Common myeloid progenitor, CD34-positive (primary cell): ENCODE measurements at regions not wholly inside any gene's neighbourhood (a gene's known extent, or its start where the extent isn't known, plus 50 kb on each side); places are given as distances from the start of the nearest gene placed in this dataset.
A peak's percentile ranks its signal among the peaks of the same experiment; 100 is the strongest.

Experiments used
- CTCF ChIA-PET: fragments of 350-600 bp; sonication (Branson Sonifier 250); formaldehyde crosslinking; loops from one replicate; lab custom pipeline; 2021; ENCODE audit warnings: antibody characterized with exemption; lab: Charles Lee
- POLR2A ChIA-PET: fragments of 350-600 bp; sonication (Branson Sonifier 250); formaldehyde crosslinking; loops from one replicate; lab custom pipeline; 2021; ENCODE audit warnings: antibody characterized with exemption; lab: Charles Lee
- DNase-seq, 3 donors: peaks; one replicate each; pipeline versions ENCODE4 v3.0.0 to v3.0.0-alpha.2; 2013
- H3K27ac ChIP-seq, 2 experiments: 1 replicate in 1 of 2; 2 replicates in 1 of 2; pipeline ENCODE4 v1.7.0; 2013; ENCODE audit warnings: inconsistent platforms in 2 of 2, low read length in 2 of 2, mild to moderate bottlenecking in 2 of 2, low read depth in 1 of 2, moderate library complexity in 1 of 2; ENCODE audit not compliant: severe bottlenecking in 2 of 2, insufficient read depth in 1 of 2, poor library complexity in 1 of 2
- H3K27me3 ChIP-seq, 5 experiments: replicated peaks in 2 of 5; 1 replicate in 3 of 5; 2 replicates in 2 of 5; pipeline versions ENCODE4 v1.6.1 to v1.7.0; 2013; ENCODE audit warnings: low read length in 4 of 5, mild to moderate bottlenecking in 2 of 5, moderate library complexity in 2 of 5, inconsistent platforms in 1 of 5; ENCODE audit not compliant: insufficient read depth in 5 of 5, control insufficient read depth in 4 of 5
- H3K36me3 ChIP-seq, 4 experiments: 1 replicate in 2 of 4; 2 replicates in 2 of 4; pipeline versions ENCODE4 v1.6.1 to v1.7.0; 2013; ENCODE audit warnings: low read length in 3 of 4, control low read depth in 1 of 4, mild to moderate bottlenecking in 1 of 4; ENCODE audit not compliant: control insufficient read depth in 4 of 4, insufficient read depth in 4 of 4
- H3K4me1 ChIP-seq, 4 experiments: 1 replicate in 3 of 4; 2 replicates in 1 of 4; pipeline versions ENCODE4 v1.6.1 to v1.7.1; 2013; ENCODE audit warnings: low read length in 3 of 4, mild to moderate bottlenecking in 3 of 4, control low read depth in 1 of 4, inconsistent platforms in 1 of 4, moderate library complexity in 1 of 4; ENCODE audit not compliant: control insufficient read depth in 4 of 4, insufficient read depth in 4 of 4; ENCODE audit errors: control extremely low read depth in 1 of 4
- H3K4me3 ChIP-seq, 7 experiments: 1 replicate in 4 of 7; 2 replicates in 3 of 7; pipeline versions ENCODE4 v1.5.1 to v1.7.0; 2013; ENCODE audit warnings: mild to moderate bottlenecking in 7 of 7, low read length in 6 of 7, moderate library complexity in 6 of 7, inconsistent platforms in 2 of 7, low read depth in 2 of 7, control low read depth in 1 of 7; ENCODE audit not compliant: insufficient read depth in 4 of 7, control insufficient read depth in 1 of 7; ENCODE audit errors: extremely low read depth in 1 of 7
- H3K9me3 ChIP-seq, 5 experiments: 1 replicate in 4 of 5; 2 replicates in 1 of 5; pipeline versions ENCODE4 v1.6.1 to v1.7.1; 2013; ENCODE audit warnings: low read length in 4 of 5, mild to moderate bottlenecking in 2 of 5, inconsistent platforms in 1 of 5, low read depth in 1 of 5, moderate library complexity in 1 of 5; ENCODE audit not compliant: control insufficient read depth in 4 of 5, insufficient read depth in 2 of 5; ENCODE audit errors: control extremely low read depth in 1 of 5
- WGBS: methylation state at CpG from one replicate; pipeline ENCODE4 v1.1.5; 2013; ENCODE audit not compliant: insufficient coverage; 5-methylcytosine and 5-hydroxymethylcytosine counted together

GRCh38 chr6:8736156-8736895 lies 301.0 kb upstream of the SLC35B3 start:
- WGBS: 71% methylated on average over 3 of the region's 7 CpGs
- peak; percentile 8 to 69 (median 66) for DNase-seq
- peaks cover 15 to 29% (median 22%) of the 10 kb centered on the region in 4 experiments for H3K4me1 ChIP-seq
- no peak overlapping the region for H3K27ac ChIP-seq
- no peaks in the 10 kb centered on the region for H3K36me3 ChIP-seq
- H3K27me3 ChIP-seq: no peaks in the 10 kb centered on the region
- CTCF ChIA-PET: no interaction called here
- no peak overlapping the region for H3K4me3 ChIP-seq
- POLR2A ChIA-PET: no interaction called here
- peaks cover 0 to 1% (median 0%) of the 10 kb centered on the region in 5 experiments for H3K9me3 ChIP-seq

DNA sequence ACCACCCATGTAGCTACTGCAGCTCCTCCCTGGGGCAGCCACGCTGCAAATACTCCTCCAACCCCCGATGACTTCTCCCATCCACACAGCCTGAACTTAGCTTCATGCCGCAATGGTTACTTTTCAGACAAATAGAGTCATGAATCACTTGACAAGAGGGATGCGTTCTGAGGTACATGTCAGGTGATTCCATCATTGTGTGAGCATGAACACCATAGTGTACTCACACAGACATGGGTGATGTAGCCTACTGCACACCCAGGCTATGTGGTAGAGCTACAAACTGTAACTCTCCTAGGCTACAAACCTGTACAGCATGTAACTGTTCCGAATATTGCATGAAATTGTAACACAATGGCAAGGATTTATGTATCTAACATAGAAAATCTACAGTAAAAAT lies 298.5 kb upstream of the SLC35B3 start:
- H3K4me3 ChIP-seq: no peak overlapping the region
- ChIA-PET POLR2A (no interaction called here), CTCF (no interaction called here)
- H3K4me1 ChIP-seq: peaks cover 15 to 37% (median 26%) of the 10 kb centered on the region in 4 experiments
- H3K27ac ChIP-seq: no peak overlapping the region
- no peaks in the 10 kb centered on the region for H3K36me3 ChIP-seq
- no peak for DNase-seq
- peaks cover 0 to 1% (median 0%) of the 10 kb centered on the region in 5 experiments for H3K9me3 ChIP-seq
- 100% methylated on average over 2 of the region's 5 CpGs for WGBS
- H3K27me3 ChIP-seq: no peaks in the 10 kb centered on the region

GRCh38 chr6:8731874-8732273 lies 296.5 kb upstream of the SLC35B3 start:
- Histone ChIP-seq H3K27ac (peak overlapping the region in 1 of 2 experiments; percentile 68), H3K36me3 (no peaks in the 10 kb centered on the region), H3K27me3 (no peaks in the 10 kb centered on the region), H3K4me1 (peaks cover 15 to 44% (median 26%) of the 10 kb centered on the region in 4 experiments), H3K9me3 (no peaks in the 10 kb centered on the region), H3K4me3 (peak overlapping the region in 6 of 7 experiments; percentile 17 to 60 (median 42))
- CTCF ChIA-PET: no interaction called here
- no CpG with 5 or more reads among the region's 2 CpGs for WGBS
- peak in 2 of 3 donors; percentile 18 to 28 for DNase-seq
- POLR2A ChIA-PET: interaction anchor here (0.6 kb wide), 1 partner anchor 181 kb away, joined by 4 read pairs; no protein-coding TSS in a partner anchor

GRCh38 chr6:8710668-8711431 lies 275.5 kb upstream of the SLC35B3 start:
- H3K27me3 ChIP-seq: no peaks in the 10 kb centered on the region
- H3K36me3 ChIP-seq: no peaks in the 10 kb centered on the region
- H3K9me3 ChIP-seq: no peaks in the 10 kb centered on the region
- WGBS: 98% methylated on average over 4 of the region's 5 CpGs
- DNase-seq: no peak
- POLR2A ChIA-PET: interaction anchor here (1.2 kb wide), 1 partner anchor 31 kb away, joined by 3 read pairs; no protein-coding TSS in a partner anchor
- H3K4me1 ChIP-seq: peaks cover 0 to 5% (median 0%) of the 10 kb centered on the region in 4 experiments
- CTCF ChIA-PET: interaction anchor here (0.8 to 1.7 kb wide), 3 partner anchors 9 to 703 kb away, joined by 3 to 4 read pairs (median 3); no protein-coding TSS in a partner anchor
- no peak overlapping the region for H3K4me3 ChIP-seq
- no peak overlapping the region for H3K27ac ChIP-seq

- Histone ChIP-seq H3K9me3 (no peaks in the 10 kb centered on the region), H3K4me1 (peaks cover 0 to 5% (median 0%) of the 10 kb centered on the region in 4 experiments), H3K27me3 (no peaks in the 10 kb centered on the region), H3K36me3 (no peaks in the 10 kb centered on the region), H3K4me3 (peak overlapping the region in 4 of 7 experiments; percentile 34 to 76 (median 57)), H3K27ac (peak overlapping the region in 1 of 2 experiments; percentile 9)
- ChIA-PET CTCF (interaction anchor here (0.8 to 2.7 kb wide), 5 partner anchors 20 to 1729 kb away, joined by 3 to 9 read pairs (median 5); no protein-coding TSS in a partner anchor), POLR2A (no interaction called here)
- DNase-seq: peak; percentile 54 to 74 (median 73)
- WGBS: 9% methylated on average over 4 of the region's 7 CpGs
Measured at GRCh38 chr6:8707956-8708772, 272.8 kb upstream of the SLC35B3 start.

- ChIA-PET POLR2A (no interaction called here), CTCF (interaction anchor here (0.6 to 2.7 kb wide), 8 partner anchors 36 to 1730 kb away, joined by 3 to 9 read pairs (median 4); no protein-coding TSS in a partner anchor)
- WGBS: 73% methylated on average over 4 of the region's 4 CpGs
- H3K36me3 ChIP-seq: no peaks in the 10 kb centered on the region
- H3K4me1 ChIP-seq: peaks cover 0 to 5% (median 0%) of the 10 kb centered on the region in 4 experiments
- no peak overlapping the region for H3K4me3 ChIP-seq
- no peak for DNase-seq
- H3K27ac ChIP-seq: no peak overlapping the region
- H3K9me3 ChIP-seq: no peaks in the 10 kb centered on the region
- no peaks in the 10 kb centered on the region for H3K27me3 ChIP-seq
Measured at GRCh38 chr6:8707369-8707768, 272.0 kb upstream of the SLC35B3 start.
